ENCODE measurements at regions not wholly inside any gene's neighbourhood (a gene's known extent, or its start where the extent isn't known, plus 50 kb on each side); places are given as distances from the start of the nearest gene placed in this dataset.

DNA sequence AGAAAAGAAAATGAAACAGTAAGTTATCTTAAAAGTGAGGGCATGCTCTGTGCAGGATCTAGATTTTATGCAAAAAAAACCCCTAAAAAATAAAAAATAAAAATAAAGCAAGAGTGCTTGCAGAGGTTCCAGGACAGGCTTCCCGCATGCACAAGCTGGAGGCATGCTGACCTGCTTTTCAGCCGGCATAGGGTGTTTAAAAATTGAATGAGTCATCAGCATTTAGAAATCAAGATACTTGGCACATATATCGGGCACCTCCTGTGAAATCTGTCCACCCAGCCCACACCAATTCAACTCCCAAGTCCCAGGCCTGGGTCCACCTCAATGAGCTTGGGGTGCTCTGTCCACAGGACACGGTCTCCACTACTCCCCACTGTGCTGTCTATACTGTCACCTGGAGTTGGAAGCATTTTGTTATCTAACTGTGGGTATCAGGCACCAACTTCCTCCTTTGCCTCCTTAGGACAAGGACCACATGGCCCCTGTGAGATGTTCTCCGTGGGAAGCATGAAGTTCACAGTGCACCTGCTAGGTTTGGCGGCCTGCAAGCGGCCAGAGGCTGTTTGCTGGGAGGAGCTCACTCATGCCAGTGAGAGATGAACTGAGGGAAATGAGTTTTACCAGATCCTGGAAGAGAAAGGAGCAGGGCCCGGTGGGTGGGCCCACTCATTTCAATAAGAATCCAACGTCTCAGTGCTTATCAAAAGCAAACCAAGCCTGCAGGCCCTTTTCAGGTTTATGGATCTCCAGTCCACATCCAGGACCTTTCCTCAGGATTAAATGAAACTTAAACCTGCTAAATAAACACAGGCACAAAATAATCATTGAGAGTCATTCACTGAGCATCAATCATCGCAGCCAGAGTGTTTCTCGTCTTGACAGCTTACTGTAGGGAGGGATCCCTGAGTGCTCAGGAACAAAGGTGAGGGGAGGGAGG is 121.1 kb downstream of the FOXA2 start:
- TF ChIP-seq, protein P1, sequence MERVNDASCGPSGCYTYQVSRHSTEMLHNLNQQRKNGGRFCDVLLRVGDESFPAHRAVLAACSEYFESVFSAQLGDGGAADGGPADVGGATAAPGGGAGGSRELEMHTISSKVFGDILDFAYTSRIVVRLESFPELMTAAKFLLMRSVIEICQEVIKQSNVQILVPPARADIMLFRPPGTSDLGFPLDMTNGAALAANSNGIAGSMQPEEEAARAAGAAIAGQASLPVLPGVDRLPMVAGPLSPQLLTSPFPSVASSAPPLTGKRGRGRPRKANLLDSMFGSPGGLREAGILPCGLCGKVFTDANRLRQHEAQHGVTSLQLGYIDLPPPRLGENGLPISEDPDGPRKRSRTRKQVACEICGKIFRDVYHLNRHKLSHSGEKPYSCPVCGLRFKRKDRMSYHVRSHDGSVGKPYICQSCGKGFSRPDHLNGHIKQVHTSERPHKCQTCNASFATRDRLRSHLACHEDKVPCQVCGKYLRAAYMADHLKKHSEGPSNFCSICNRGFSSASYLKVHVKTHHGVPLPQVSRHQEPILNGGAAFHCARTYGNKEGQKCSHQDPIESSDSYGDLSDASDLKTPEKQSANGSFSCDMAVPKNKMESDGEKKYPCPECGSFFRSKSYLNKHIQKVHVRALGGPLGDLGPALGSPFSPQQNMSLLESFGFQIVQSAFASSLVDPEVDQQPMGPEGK (CRISPR knock-in tag; IDR thresholded peaks at IDR 0.05; ENCODE audit: borderline replicate concordance), result no peak
- no peak for TF ChIP-seq NR1H2 (CRISPR knock-in tag; IDR thresholded peaks at IDR 0.05)
- TF ChIP-seq RBM39 (optimal IDR thresholded peaks at IDR 0.05; ENCODE audit: low read depth, low read length), result no peak
- no peak for TF ChIP-seq CTCF (IDR thresholded peaks at IDR 0.05 in 2 of 3, conservative IDR thresholded peaks at IDR 0.05 in 1 of 3; ENCODE audit: insufficient read depth in 2 of 3, low read depth in 1 of 3, low read length in 3 of 3)
- TF ChIP-seq ZNF121 (CRISPR knock-in tag; conservative IDR thresholded peaks at IDR 0.05), result no peak
- TF ChIP-seq TAF1 (IDR thresholded peaks at IDR 0.05; ENCODE audit: control insufficient read depth, extremely low read depth, insufficient read depth, low read length, severe bottlenecking), result no peak
- TF ChIP-seq SMAD3 (CRISPR knock-in tag; conservative IDR thresholded peaks at IDR 0.05), result no peak
- TF ChIP-seq, protein P2, sequence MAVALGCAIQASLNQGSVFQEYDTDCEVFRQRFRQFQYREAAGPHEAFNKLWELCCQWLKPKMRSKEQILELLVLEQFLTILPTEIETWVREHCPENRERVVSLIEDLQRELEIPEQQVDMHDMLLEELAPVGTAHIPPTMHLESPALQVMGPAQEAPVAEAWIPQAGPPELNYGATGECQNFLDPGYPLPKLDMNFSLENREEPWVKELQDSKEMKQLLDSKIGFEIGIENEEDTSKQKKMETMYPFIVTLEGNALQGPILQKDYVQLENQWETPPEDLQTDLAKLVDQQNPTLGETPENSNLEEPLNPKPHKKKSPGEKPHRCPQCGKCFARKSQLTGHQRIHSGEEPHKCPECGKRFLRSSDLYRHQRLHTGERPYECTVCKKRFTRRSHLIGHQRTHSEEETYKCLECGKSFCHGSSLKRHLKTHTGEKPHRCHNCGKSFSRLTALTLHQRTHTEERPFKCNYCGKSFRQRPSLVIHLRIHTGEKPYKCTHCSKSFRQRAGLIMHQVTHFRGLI (CRISPR knock-in tag; IDR thresholded peaks at IDR 0.05), result no peak
- TF ChIP-seq FOXM1 (IDR thresholded peaks at IDR 0.05; ENCODE audit: low read depth), result no peak
- TF ChIP-seq FOXM1 (CRISPR knock-in tag; IDR thresholded peaks at IDR 0.05; ENCODE audit: low read depth), result no peak
- TF ChIP-seq, protein P3, sequence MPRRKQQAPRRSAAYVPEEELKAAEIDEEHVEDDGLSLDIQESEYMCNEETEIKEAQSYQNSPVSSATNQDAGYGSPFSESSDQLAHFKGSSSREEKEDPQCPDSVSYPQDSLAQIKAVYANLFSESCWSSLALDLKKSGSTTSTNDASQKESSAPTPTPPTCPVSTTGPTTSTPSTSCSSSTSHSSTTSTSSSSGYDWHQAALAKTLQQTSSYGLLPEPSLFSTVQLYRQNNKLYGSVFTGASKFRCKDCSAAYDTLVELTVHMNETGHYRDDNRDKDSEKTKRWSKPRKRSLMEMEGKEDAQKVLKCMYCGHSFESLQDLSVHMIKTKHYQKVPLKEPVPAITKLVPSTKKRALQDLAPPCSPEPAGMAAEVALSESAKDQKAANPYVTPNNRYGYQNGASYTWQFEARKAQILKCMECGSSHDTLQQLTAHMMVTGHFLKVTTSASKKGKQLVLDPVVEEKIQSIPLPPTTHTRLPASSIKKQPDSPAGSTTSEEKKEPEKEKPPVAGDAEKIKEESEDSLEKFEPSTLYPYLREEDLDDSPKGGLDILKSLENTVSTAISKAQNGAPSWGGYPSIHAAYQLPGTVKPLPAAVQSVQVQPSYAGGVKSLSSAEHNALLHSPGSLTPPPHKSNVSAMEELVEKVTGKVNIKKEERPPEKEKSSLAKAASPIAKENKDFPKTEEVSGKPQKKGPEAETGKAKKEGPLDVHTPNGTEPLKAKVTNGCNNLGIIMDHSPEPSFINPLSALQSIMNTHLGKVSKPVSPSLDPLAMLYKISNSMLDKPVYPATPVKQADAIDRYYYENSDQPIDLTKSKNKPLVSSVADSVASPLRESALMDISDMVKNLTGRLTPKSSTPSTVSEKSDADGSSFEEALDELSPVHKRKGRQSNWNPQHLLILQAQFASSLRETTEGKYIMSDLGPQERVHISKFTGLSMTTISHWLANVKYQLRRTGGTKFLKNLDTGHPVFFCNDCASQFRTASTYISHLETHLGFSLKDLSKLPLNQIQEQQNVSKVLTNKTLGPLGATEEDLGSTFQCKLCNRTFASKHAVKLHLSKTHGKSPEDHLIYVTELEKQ (CRISPR knock-in tag; IDR thresholded peaks at IDR 0.05), result no peak
- no peak for TF ChIP-seq ZNF253 (CRISPR knock-in tag; conservative IDR thresholded peaks at IDR 0.05)
- no peak for TF ChIP-seq POLR2AphosphoS5 (IDR thresholded peaks at IDR 0.05; ENCODE audit: control insufficient read depth, insufficient read depth, low read depth, low read length)
- TF ChIP-seq, protein P4, sequence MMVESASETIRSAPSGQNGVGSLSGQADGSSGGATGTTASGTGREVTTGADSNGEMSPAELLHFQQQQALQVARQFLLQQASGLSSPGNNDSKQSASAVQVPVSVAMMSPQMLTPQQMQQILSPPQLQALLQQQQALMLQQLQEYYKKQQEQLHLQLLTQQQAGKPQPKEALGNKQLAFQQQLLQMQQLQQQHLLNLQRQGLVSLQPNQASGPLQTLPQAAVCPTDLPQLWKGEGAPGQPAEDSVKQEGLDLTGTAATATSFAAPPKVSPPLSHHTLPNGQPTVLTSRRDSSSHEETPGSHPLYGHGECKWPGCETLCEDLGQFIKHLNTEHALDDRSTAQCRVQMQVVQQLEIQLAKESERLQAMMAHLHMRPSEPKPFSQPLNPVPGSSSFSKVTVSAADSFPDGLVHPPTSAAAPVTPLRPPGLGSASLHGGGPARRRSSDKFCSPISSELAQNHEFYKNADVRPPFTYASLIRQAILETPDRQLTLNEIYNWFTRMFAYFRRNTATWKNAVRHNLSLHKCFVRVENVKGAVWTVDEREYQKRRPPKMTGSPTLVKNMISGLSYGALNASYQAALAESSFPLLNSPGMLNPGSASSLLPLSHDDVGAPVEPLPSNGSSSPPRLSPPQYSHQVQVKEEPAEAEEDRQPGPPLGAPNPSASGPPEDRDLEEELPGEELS (CRISPR knock-in tag; IDR thresholded peaks at IDR 0.05; ENCODE audit: borderline replicate concordance), result no peak

Data from K562 (cell line).